HepG2 (cell line): ENCODE measurements at regions not wholly inside any gene's neighbourhood (a gene's known extent, or its start where the extent isn't known, plus 50 kb on each side); places are given as distances from the start of the nearest gene placed in this dataset.

Source experiments
- ATAC-seq: fragments of 200-7000 bp; cut with Tn5 transposase; 3 replicates; pipeline ENCODE4 v1.9.1; 2020; ENCODE audit warnings: mild to moderate bottlenecking, moderate library complexity
- BruUV-seq: library from RNA; stranded (reverse); fragments of 400-500 nt; replicated peaks from 2 replicates; lab custom pipeline; 2021; lab: Mats Ljungman, UMichigan
- CTCF ChIA-PET: fragments of 300-600 bp; formaldehyde crosslinking; extraction: SDS; loops from one replicate; lab custom pipeline; 2021; ENCODE audit warnings: low total read pairs, inconsistent platforms, low intra/inter-chr PET ratio; lab: Yijun Ruan, JAX
- POLR2A ChIA-PET: fragments of 350-600 bp; sonication (Branson Sonifier 250); formaldehyde crosslinking; loops from one replicate; lab custom pipeline; 2020; ENCODE audit warnings: antibody characterized with exemption, inconsistent platforms; lab: Yijun Ruan, JAX
- DNase-seq: peaks from one replicate; pipeline ENCODE4 v3.0.0-alpha.2; 2015; ENCODE audit warnings: low spot score
- FAIRE-seq: peaks from 3 replicates; lab custom pipeline; 2011; peaks lifted over from hg19 to GRCh38; lab: Jason Lieb, UNC
- H2AFZ ChIP-seq: one replicate; pipeline ENCODE4 v1.6.1; 2011; ENCODE audit warnings: low read length, inconsistent platforms
- H3K27ac ChIP-seq: fragments of 300-600 bp; 3 replicates; pipeline ENCODE4 v1.8.0; 2011; ENCODE audit warnings: mixed run types, mild to moderate bottlenecking, mixed read lengths, low read length, inconsistent platforms; ENCODE audit not compliant: insufficient read depth; ENCODE audit errors: extremely low read length
- H3K27me3 ChIP-seq, 2 experiments: fragments of 200-600 bp in 1 of 2; 2 replicates in 1 of 2; 3 replicates in 1 of 2; pipeline versions ENCODE4 v1.6.0 to v1.8.0; 2011; ENCODE audit warnings: low read length in 2 of 2, mild to moderate bottlenecking in 2 of 2, moderate library complexity in 2 of 2, inconsistent platforms in 1 of 2; ENCODE audit not compliant: insufficient read depth in 2 of 2, control insufficient read depth in 1 of 2
- H3K36me3 ChIP-seq, 2 experiments: fragments of 200-600 bp in 1 of 2; replicated peaks in 1 of 2; 2 replicates in 1 of 2; 3 replicates in 1 of 2; pipeline versions ENCODE4 v1.5.1 to v1.8.0; 2011; ENCODE audit warnings: low read length in 2 of 2, inconsistent platforms in 1 of 2; ENCODE audit not compliant: insufficient read depth in 2 of 2, control insufficient read depth in 1 of 2
- H3K4me1 ChIP-seq: 2 replicates; pipeline ENCODE4 v1.5.1; 2012; ENCODE audit warnings: low read length, inconsistent platforms; ENCODE audit not compliant: insufficient read depth
- H3K4me2 ChIP-seq: 2 replicates; pipeline ENCODE4 v1.6.0; 2011; ENCODE audit warnings: low read depth, low read length, inconsistent platforms
- H3K4me3 ChIP-seq, 3 experiments: fragments of 200-600 bp in 1 of 3; sonication (generic), shearing (Covaris generic) in 1 of 3; replicated peaks in 1 of 3; 2 replicates each; pipeline ENCODE4 v1.5.1; 2011 to 2016; ENCODE audit warnings: low read length in 3 of 3, inconsistent platforms in 2 of 3, low read depth in 2 of 3, mild to moderate bottlenecking in 2 of 3, control low read depth in 1 of 3, mixed read lengths in 1 of 3; ENCODE audit not compliant: insufficient read depth in 1 of 3
- H3K79me2 ChIP-seq: one replicate; pipeline ENCODE4 v1.6.1; 2011; ENCODE audit warnings: low read length, inconsistent platforms; ENCODE audit not compliant: insufficient read depth
- H3K9ac ChIP-seq: 2 replicates; pipeline ENCODE4 v1.6.0; 2011; ENCODE audit warnings: mild to moderate bottlenecking, low read depth, low read length, inconsistent platforms; ENCODE audit not compliant: insufficient read depth
- H3K9me3 ChIP-seq: 2 replicates; pipeline ENCODE4 v1.5.1; 2012; ENCODE audit warnings: mild to moderate bottlenecking, low read length
- H4K20me1 ChIP-seq: 2 replicates; pipeline ENCODE4 v1.6.0; 2011; ENCODE audit warnings: inconsistent platforms, mild to moderate bottlenecking, low read length, moderate library complexity; ENCODE audit not compliant: insufficient read depth
- TGIF2 ChIP-seq: IDR thresholded peaks from 2 replicates; pipeline ENCODE4 v1.6.1; 2016; ENCODE audit warnings: control low read depth, missing compliant biosample characterization
- ZNF101 ChIP-seq: sonication (generic); formaldehyde crosslinking; IDR thresholded peaks from 2 replicates; pipeline ENCODE4 v1.4.0; 2020; ENCODE audit warnings: mild to moderate bottlenecking, low read depth, missing genetic modification reagents, borderline replicate concordance
- ZNF616 ChIP-seq: sonication (generic); formaldehyde crosslinking; IDR thresholded peaks from 2 replicates; pipeline ENCODE4 v1.5.0; 2020; ENCODE audit warnings: low read depth, mild to moderate bottlenecking, missing genetic modification reagents
- ZSCAN5A ChIP-seq: sonication (generic); formaldehyde crosslinking; IDR thresholded peaks from 2 replicates; pipeline ENCODE4 v1.8.0; 2022; ENCODE audit warnings: mild to moderate bottlenecking, missing genetic modification reagents, borderline replicate concordance
- in situ Hi-C: cut with HindIII; loops from 2 replicates; pipeline ENCODE4 v1.10.0; 2017; ENCODE audit warnings: low pct_unique_long_range_greater_than_20kb; ENCODE audit not compliant: extremely low pct_ligation_motif_present
- intact Hi-C: fragments of 100-400 bp; cut with micrococcal nuclease; formaldehyde crosslinking; loops from one replicate; pipeline ENCODE4 v1.10.0; 2022; ENCODE audit not compliant: unreplicated experiment
- TF ChIP-seq, protein P1 (sequence below): sonication (generic); formaldehyde crosslinking; IDR thresholded peaks from 2 replicates; pipeline ENCODE4 v1.5.1; 2020; ENCODE audit warnings: missing genetic modification reagents, mild to moderate bottlenecking, borderline replicate concordance
- TF ChIP-seq, protein P2 (sequence below): sonication (generic); formaldehyde crosslinking; IDR thresholded peaks from 2 replicates; pipeline ENCODE4 v1.8.1; 2022; ENCODE audit warnings: mild to moderate bottlenecking, missing genetic modification reagents

DNA sequence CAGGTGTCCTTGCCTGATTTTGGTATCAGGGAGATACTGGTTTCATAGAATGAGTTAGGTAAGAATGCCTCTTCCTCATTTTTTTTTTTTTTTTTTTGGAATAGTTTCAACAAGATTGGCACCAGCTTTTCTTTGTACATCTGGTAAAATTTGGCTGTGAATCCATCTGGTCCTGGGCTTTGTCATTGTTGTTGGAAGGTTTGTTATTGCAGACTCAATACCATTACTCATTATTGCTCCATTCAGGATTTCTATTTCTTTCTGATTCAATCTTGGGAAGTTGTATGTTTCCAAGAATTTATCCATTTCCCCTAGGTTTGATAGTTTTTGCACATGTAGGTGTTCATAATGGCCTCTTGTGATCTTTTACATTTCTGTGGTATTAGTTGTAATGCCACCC, 126.0 kb upstream of the KITLG start:
- TF ChIP-seq ZSCAN5A (no peak), ZNF101 (CRISPR knock-in tag) (no peak), ZNF616 (CRISPR knock-in tag) (no peak), TGIF2 (CRISPR knock-in tag) (no peak)
- TF ChIP-seq, protein P1, sequence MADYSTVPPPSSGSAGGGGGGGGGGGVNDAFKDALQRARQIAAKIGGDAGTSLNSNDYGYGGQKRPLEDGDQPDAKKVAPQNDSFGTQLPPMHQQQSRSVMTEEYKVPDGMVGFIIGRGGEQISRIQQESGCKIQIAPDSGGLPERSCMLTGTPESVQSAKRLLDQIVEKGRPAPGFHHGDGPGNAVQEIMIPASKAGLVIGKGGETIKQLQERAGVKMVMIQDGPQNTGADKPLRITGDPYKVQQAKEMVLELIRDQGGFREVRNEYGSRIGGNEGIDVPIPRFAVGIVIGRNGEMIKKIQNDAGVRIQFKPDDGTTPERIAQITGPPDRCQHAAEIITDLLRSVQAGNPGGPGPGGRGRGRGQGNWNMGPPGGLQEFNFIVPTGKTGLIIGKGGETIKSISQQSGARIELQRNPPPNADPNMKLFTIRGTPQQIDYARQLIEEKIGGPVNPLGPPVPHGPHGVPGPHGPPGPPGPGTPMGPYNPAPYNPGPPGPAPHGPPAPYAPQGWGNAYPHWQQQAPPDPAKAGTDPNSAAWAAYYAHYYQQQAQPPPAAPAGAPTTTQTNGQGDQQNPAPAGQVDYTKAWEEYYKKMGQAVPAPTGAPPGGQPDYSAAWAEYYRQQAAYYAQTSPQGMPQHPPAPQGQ (CRISPR knock-in tag): no peak
- TF ChIP-seq, protein P2, sequence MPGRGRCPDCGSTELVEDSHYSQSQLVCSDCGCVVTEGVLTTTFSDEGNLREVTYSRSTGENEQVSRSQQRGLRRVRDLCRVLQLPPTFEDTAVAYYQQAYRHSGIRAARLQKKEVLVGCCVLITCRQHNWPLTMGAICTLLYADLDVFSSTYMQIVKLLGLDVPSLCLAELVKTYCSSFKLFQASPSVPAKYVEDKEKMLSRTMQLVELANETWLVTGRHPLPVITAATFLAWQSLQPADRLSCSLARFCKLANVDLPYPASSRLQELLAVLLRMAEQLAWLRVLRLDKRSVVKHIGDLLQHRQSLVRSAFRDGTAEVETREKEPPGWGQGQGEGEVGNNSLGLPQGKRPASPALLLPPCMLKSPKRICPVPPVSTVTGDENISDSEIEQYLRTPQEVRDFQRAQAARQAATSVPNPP (CRISPR knock-in tag): no peak
- CTCF ChIA-PET: no interaction called here
- Histone ChIP-seq H3K36me3 (no peaks in the 10 kb centered on the region), H3K4me3 (no peak overlapping the region), H3K27me3 (no peaks in the 10 kb centered on the region), H3K79me2 (no peaks in the 10 kb centered on the region), H3K4me2 (no peak overlapping the region), H3K9me3 (peaks cover 16% of the 10 kb centered on the region; the same call in 1 of the 2 replicates), H3K9ac (no peak overlapping the region), H4K20me1 (no peaks in the 10 kb centered on the region), H3K27ac (no peak overlapping the region), H2AFZ (no peak overlapping the region), H3K4me1 (no peaks in the 10 kb centered on the region)
- intact Hi-C loops: no loop called here
- no peak for ATAC-seq
- DNase-seq: no peak
- in situ Hi-C loops: no loop called here
- FAIRE-seq: no peak
- BruUV-seq: no TSS peak
- POLR2A ChIA-PET: no interaction called here
